GM12891 (cell line): ENCODE measurements at regions not wholly inside any gene's neighbourhood (a gene's known extent, or its start where the extent isn't known, plus 50 kb on each side); places are given as distances from the start of the nearest gene placed in this dataset.

Experiments used
- POLR2A ChIP-seq: IDR thresholded peaks from 2 replicates; pipeline ENCODE4 v1.6.1; 2011; ENCODE audit warnings: low read depth, low read length, control low read depth
- POLR2AphosphoS5 ChIP-seq: IDR thresholded peaks from 2 replicates; pipeline ENCODE4 v1.6.1; 2011; ENCODE audit warnings: low read depth, low read length, control low read depth
- TAF1 ChIP-seq: IDR thresholded peaks from 2 replicates; pipeline ENCODE4 v1.6.1; 2011; ENCODE audit warnings: low read depth, low read length, control low read depth

DNA sequence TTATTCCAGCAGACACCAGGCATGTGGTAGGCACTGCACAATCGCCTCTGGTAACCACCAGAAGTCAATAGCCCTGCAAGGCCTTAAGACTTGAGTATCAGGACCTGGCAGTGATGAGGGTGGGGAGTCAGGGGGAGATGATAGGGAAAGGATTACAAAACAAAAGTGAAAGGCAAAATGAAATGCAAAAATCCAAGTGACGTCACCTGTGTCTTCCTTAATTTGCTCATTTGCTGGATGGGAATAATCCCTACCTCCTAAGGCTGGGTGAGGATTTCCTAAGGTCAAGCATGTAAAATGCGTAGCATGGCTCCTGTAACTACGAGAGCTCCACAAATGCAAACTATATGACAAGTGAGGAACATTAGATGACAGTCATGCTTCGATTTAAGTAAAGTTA lies 58.4 kb downstream of the FOXI1 start:
- TF ChIP-seq POLR2A (no peak), TAF1 (no peak), POLR2AphosphoS5 (no peak)
